Mucosa of rectum (tissue), 2 donors: ENCODE measurements at regions not wholly inside any gene's neighbourhood (a gene's known extent, or its start where the extent isn't known, plus 50 kb on each side); places are given as distances from the start of the nearest gene placed in this dataset.
A peak's percentile ranks its signal among the peaks of the same experiment; 100 is the strongest.
"Not testable (repeated sequence)": the region's sequence is repeated elsewhere in the genome, so short reads cannot be mapped to it uniquely, and the experiment has no call there.

Source experiments
- H3K27ac ChIP-seq, 2 donors: one replicate each; pipeline ENCODE4 v1.7.0; 2013; ENCODE audit warnings: inconsistent platforms in 2 of 2, low read depth in 2 of 2, low read length in 2 of 2
- H3K27me3 ChIP-seq, 2 donors: one replicate each; pipeline ENCODE4 v1.7.0; 2013; ENCODE audit warnings: low read length in 2 of 2; ENCODE audit not compliant: control insufficient read depth in 2 of 2, insufficient read depth in 2 of 2
- H3K36me3 ChIP-seq, 2 donors: one replicate each; pipeline ENCODE4 v1.7.0; 2013; ENCODE audit warnings: low read length in 2 of 2; ENCODE audit not compliant: control insufficient read depth in 2 of 2, insufficient read depth in 2 of 2
- H3K4me1 ChIP-seq, 2 donors: one replicate each; pipeline ENCODE4 v1.7.0; 2013; ENCODE audit warnings: low read length in 2 of 2, mild to moderate bottlenecking in 1 of 2; ENCODE audit not compliant: control insufficient read depth in 2 of 2, insufficient read depth in 2 of 2
- H3K4me3 ChIP-seq, 2 donors: one replicate each; pipeline ENCODE4 v1.7.0; 2013; ENCODE audit warnings: low read length in 2 of 2
- H3K9ac ChIP-seq, 2 donors: one replicate each; pipeline ENCODE4 v1.7.0; 2013; ENCODE audit warnings: low read length in 2 of 2, low read depth in 1 of 2, mild to moderate bottlenecking in 1 of 2
- H3K9me3 ChIP-seq, 2 donors: one replicate each; pipeline ENCODE4 v1.7.0; 2013; ENCODE audit warnings: low read length in 2 of 2; ENCODE audit not compliant: control insufficient read depth in 2 of 2
- donor health status: healthy.
- donor health status: Normal muscosa, but diverticular disease.

GRCh38 chr13:73324842-73325722, 266.3 kb downstream of the KLF5 start:
- Histone ChIP-seq H3K4me1 (peaks cover 0 to 13% of the 10 kb centered on the region in 2 donors), H3K36me3 (no peaks in the 10 kb centered on the region), H3K27ac (peak overlapping the region; percentile 80 to 82), H3K27me3 (no peaks in the 10 kb centered on the region), H3K9ac (peak overlapping the region; percentile 2 to 36), H3K9me3 (no peaks in the 10 kb centered on the region), H3K4me3 (peak overlapping the region; percentile 48 to 55)

- Histone ChIP-seq H3K4me3 (no peak overlapping the region), H3K27ac (no peak overlapping the region)
Observed at GRCh38 chr13:73323615-73324014, 264.8 kb downstream of the KLF5 start.

GRCh38 chr13:73321043-73321442, 262.2 kb downstream of the KLF5 start:
- no peak overlapping the region for H3K9ac ChIP-seq
- H3K27me3 ChIP-seq = no peaks in the 10 kb centered on the region
- H3K9me3 ChIP-seq = no peaks in the 10 kb centered on the region
- H3K4me1 ChIP-seq = peaks cover 5 to 16% of the 10 kb centered on the region in 2 donors
- no peak overlapping the region for H3K27ac ChIP-seq
- no peaks in the 10 kb centered on the region for H3K36me3 ChIP-seq
- H3K4me3 ChIP-seq = no peak overlapping the region

More at GRCh38 chr13:73323615-73324014, 264.8 kb downstream of the KLF5 start:
- Histone ChIP-seq H3K27me3 (no peaks in the 10 kb centered on the region), H3K36me3 (no peaks in the 10 kb centered on the region), H3K4me1 (peaks cover 0 to 13% of the 10 kb centered on the region in 2 donors), H3K9me3 (no peaks in the 10 kb centered on the region), H3K9ac (no peak overlapping the region)

- Histone ChIP-seq H3K4me1 (peaks cover 3 to 5% of the 10 kb centered on the region in 2 donors), H3K9me3 (peaks cover 5% of the 10 kb centered on the region in 2 donors), H3K27me3 (no peaks in the 10 kb centered on the region), H3K4me3 (no peak overlapping the region), H3K9ac (no peak overlapping the region), H3K36me3 (no peaks in the 10 kb centered on the region), H3K27ac (peak overlapping the region in 1 of 2 donors; percentile 3)
Observed at GRCh38 chr13:73317140-73317539, 258.3 kb downstream of the KLF5 start.

- peak overlapping the region; percentile 63 to 68 for H3K27ac ChIP-seq
- peaks cover 10 to 19% of the 10 kb centered on the region in 2 donors for H3K4me1 ChIP-seq
- H3K4me3 ChIP-seq = no peak overlapping the region
- no peaks in the 10 kb centered on the region for H3K27me3 ChIP-seq
- H3K9ac ChIP-seq = no peak overlapping the region
- peaks cover 5% of the 10 kb centered on the region in 2 donors for H3K9me3 ChIP-seq
- no peaks in the 10 kb centered on the region for H3K36me3 ChIP-seq
Observed at GRCh38 chr13:73310366-73310765, 251.6 kb downstream of the KLF5 start.

- H3K4me1 ChIP-seq = peaks cover 10 to 19% of the 10 kb centered on the region in 2 donors
- no peaks in the 10 kb centered on the region for H3K9me3 ChIP-seq
- no peak overlapping the region for H3K9ac ChIP-seq
- no peaks in the 10 kb centered on the region for H3K36me3 ChIP-seq
- peak overlapping the region; percentile 56 to 85 for H3K27ac ChIP-seq
- no peaks in the 10 kb centered on the region for H3K27me3 ChIP-seq
- H3K4me3 ChIP-seq = no peak overlapping the region
Observed at GRCh38 chr13:73307481-73307880, 248.7 kb downstream of the KLF5 start.

- H3K9me3 ChIP-seq = no peaks in the 10 kb centered on the region
- peaks cover 10 to 19% of the 10 kb centered on the region in 2 donors for H3K4me1 ChIP-seq
Observed at GRCh38 chr13:73306688-73307087, 247.9 kb downstream of the KLF5 start.

GRCh38 chr13:73304442-73304841, 245.6 kb downstream of the KLF5 start:
- Histone ChIP-seq H3K4me1 (peaks cover 7 to 10% of the 10 kb centered on the region in 2 donors), H3K27me3 (no peaks in the 10 kb centered on the region), H3K27ac (no peak overlapping the region), H3K9ac (no peak overlapping the region), H3K9me3 (no peaks in the 10 kb centered on the region), H3K36me3 (no peaks in the 10 kb centered on the region), H3K4me3 (no peak overlapping the region)

More at GRCh38 chr13:73306688-73307087, 247.9 kb downstream of the KLF5 start:
- no peak overlapping the region for H3K9ac ChIP-seq
- no peaks in the 10 kb centered on the region for H3K36me3 ChIP-seq
- peak overlapping the region; percentile 56 to 61 for H3K27ac ChIP-seq
- no peak overlapping the region for H3K4me3 ChIP-seq
- H3K27me3 ChIP-seq = no peaks in the 10 kb centered on the region

GRCh38 chr13:73303851-73304250, 245.0 kb downstream of the KLF5 start:
- Histone ChIP-seq H3K9ac (no peak overlapping the region), H3K27ac (no peak overlapping the region), H3K9me3 (no peaks in the 10 kb centered on the region), H3K4me3 (no peak overlapping the region), H3K27me3 (no peaks in the 10 kb centered on the region), H3K36me3 (no peaks in the 10 kb centered on the region), H3K4me1 (peaks cover 5 to 10% of the 10 kb centered on the region in 2 donors)

- H3K27me3 ChIP-seq, H3K9me3 ChIP-seq, H3K27ac ChIP-seq, H3K9ac ChIP-seq, H3K36me3 ChIP-seq, H3K4me3 ChIP-seq, H3K4me1 ChIP-seq: not testable (repeated sequence)
Observed at GRCh38 chr13:73301622-73302021, 242.8 kb downstream of the KLF5 start.
